Spleen (tissue), 11 donors: ENCODE measurements at regions not wholly inside any gene's neighbourhood (a gene's known extent, or its start where the extent isn't known, plus 50 kb on each side); places are given as distances from the start of the nearest gene placed in this dataset.

Experiments
- DNase-seq: peaks from one replicate; pipeline ENCODE4 v3.0.0-alpha.2; 2020
- H3K27ac ChIP-seq, 8 donors: fragments of 200-600 bp; sonication (generic) in 7 of 8; 1 replicate in 4 of 8; 2 replicates in 4 of 8; pipeline versions ENCODE4 v1.5.0 to v1.8.0; 2016 to 2021; ENCODE audit warnings: inconsistent platforms in 4 of 8, mild to moderate bottlenecking in 4 of 8, moderate library complexity in 1 of 8
- H3K27me3 ChIP-seq, 7 donors: fragments of 200-600 bp; sonication (generic) in 6 of 7; replicated peaks in 1 of 7; 1 replicate in 4 of 7; 2 replicates in 3 of 7; pipeline versions ENCODE4 v1.5.0 to v1.8.0; 2016 to 2021; ENCODE audit warnings: inconsistent platforms in 3 of 7, mild to moderate bottlenecking in 1 of 7
- H3K36me3 ChIP-seq, 6 donors: fragments of 200-600 bp; sonication (generic) in 5 of 6; 1 replicate in 4 of 6; 2 replicates in 2 of 6; pipeline versions ENCODE4 v1.5.0 to v1.8.0; 2016 to 2021; ENCODE audit warnings: inconsistent platforms in 2 of 6
- H3K4me1 ChIP-seq, 6 donors: fragments of 200-600 bp; sonication (generic) in 5 of 6; 1 replicate in 3 of 6; 2 replicates in 3 of 6; pipeline versions ENCODE4 v1.5.0 to v1.8.0; 2016 to 2021; ENCODE audit warnings: inconsistent platforms in 3 of 6
- H3K4me3 ChIP-seq, 8 donors: fragments of 200-600 bp; sonication (generic) in 7 of 8; 1 replicate in 4 of 8; 2 replicates in 4 of 8; pipeline versions ENCODE4 v1.5.0 to v1.8.0; 2016 to 2021; ENCODE audit warnings: inconsistent platforms in 4 of 8, mild to moderate bottlenecking in 4 of 8, moderate library complexity in 2 of 8
- H3K9me3 ChIP-seq, 8 donors: fragments of 200-600 bp; sonication (generic) in 7 of 8; 1 replicate in 4 of 8; 2 replicates in 4 of 8; pipeline versions ENCODE4 v1.5.0 to v1.8.0; 2016 to 2021; ENCODE audit warnings: inconsistent platforms in 4 of 8
- POLR2A ChIP-seq, 3 donors: fragments of 450-650 bp; IDR thresholded peaks; one replicate each; pipeline ENCODE4 v1.5.1; 2017; ENCODE audit warnings: antibody characterized with exemption in 3 of 3, mild to moderate bottlenecking in 1 of 3
- POLR2AphosphoS5 ChIP-seq, 3 donors: sonication (generic); formaldehyde crosslinking; IDR thresholded peaks; one replicate each; pipeline ENCODE4 v1.5.1; 2017; ENCODE audit warnings: antibody characterized with exemption in 3 of 3
- WGBS, 5 donors: extraction: QIAGEN DNeasy Blood & Tissue Kit in 3 of 5; methylation state at CpG; one replicate each; pipeline versions ENCODE4 v1.1.5 to v1.1.7; 2013 to 2018; 5-methylcytosine and 5-hydroxymethylcytosine counted together
- intact Hi-C: fragments of 100-400 bp; cut with DNase I; formaldehyde crosslinking; loops from one replicate; pipeline ENCODE4 v1.15.0; 2023; ENCODE audit warnings: low total_unique reads
- TF ChIP-seq, protein P1 (sequence below), 11 experiments: fragments of 200-600 bp in 7 of 11; fragments of 450-650 bp in 4 of 11; sonication (generic) in 4 of 11; IDR thresholded peaks in 8 of 11; conservative IDR thresholded peaks in 3 of 11; 1 replicate in 7 of 11; 2 replicates in 4 of 11; pipeline versions ENCODE4 v1.4.0 to v1.8.0; 2016 to 2021; ENCODE audit warnings: antibody characterized with exemption in 11 of 11, inconsistent platforms in 4 of 11, mild to moderate bottlenecking in 1 of 11
- donor health status: healthy with polysubstance abuse.
- donor health status: DM: no; HTN: no; CAD: no; lungs with moderate emphysema.
- donor health status: DM: no; HTN: no; CAD: no.
- donor health status: Bipolar disorder and iron deficiency.
- donor health status: healthy.
- donor health status: DM: no; HTN: no; CAD: no.
- donor health status: DM: yes; HTN: yes; CAD: no.

DNA sequence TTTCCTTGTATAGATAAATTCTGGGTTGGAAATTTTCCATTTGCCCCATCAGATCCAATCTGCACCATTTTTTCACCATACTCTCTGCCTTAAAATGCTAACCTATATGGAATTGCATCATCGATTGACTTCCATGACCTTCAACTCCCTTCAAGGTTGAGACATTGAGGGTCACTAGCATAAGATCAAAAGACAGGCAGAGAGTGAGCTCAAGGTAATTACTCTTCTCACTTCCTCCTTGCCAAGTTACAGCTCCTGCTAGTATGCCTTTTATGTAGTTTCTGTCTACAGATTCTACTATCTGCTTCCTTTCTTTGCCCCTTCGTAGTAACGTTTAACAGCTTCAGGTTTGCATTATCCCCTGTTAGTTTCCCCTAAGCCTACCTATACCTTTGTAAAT lies 1127.7 kb upstream of the LRRTM3 start:
- no peak for DNase-seq
- TF ChIP-seq POLR2AphosphoS5 (IDR thresholded peaks at IDR 0.05), result no peak
- TF ChIP-seq, protein P1, sequence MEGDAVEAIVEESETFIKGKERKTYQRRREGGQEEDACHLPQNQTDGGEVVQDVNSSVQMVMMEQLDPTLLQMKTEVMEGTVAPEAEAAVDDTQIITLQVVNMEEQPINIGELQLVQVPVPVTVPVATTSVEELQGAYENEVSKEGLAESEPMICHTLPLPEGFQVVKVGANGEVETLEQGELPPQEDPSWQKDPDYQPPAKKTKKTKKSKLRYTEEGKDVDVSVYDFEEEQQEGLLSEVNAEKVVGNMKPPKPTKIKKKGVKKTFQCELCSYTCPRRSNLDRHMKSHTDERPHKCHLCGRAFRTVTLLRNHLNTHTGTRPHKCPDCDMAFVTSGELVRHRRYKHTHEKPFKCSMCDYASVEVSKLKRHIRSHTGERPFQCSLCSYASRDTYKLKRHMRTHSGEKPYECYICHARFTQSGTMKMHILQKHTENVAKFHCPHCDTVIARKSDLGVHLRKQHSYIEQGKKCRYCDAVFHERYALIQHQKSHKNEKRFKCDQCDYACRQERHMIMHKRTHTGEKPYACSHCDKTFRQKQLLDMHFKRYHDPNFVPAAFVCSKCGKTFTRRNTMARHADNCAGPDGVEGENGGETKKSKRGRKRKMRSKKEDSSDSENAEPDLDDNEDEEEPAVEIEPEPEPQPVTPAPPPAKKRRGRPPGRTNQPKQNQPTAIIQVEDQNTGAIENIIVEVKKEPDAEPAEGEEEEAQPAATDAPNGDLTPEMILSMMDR (IDR thresholded peaks at IDR 0.05 in 8 of 11, conservative IDR thresholded peaks at IDR 0.05 in 3 of 11), result no peak
- H3K4me1 ChIP-seq, result no peaks in the 10 kb centered on the region
- H3K9me3 ChIP-seq, result no peaks in the 10 kb centered on the region
- intact Hi-C loops, result no loop called here
- H3K27ac ChIP-seq, result no peak overlapping the region
- H3K27me3 ChIP-seq, result no peaks in the 10 kb centered on the region
- no peak overlapping the region for H3K4me3 ChIP-seq
- WGBS, 5 donors, result 72 to 87% (median 83%) methylated on average over 3 of the region's 3 CpGs
- H3K36me3 ChIP-seq, result no peaks in the 10 kb centered on the region

DNA sequence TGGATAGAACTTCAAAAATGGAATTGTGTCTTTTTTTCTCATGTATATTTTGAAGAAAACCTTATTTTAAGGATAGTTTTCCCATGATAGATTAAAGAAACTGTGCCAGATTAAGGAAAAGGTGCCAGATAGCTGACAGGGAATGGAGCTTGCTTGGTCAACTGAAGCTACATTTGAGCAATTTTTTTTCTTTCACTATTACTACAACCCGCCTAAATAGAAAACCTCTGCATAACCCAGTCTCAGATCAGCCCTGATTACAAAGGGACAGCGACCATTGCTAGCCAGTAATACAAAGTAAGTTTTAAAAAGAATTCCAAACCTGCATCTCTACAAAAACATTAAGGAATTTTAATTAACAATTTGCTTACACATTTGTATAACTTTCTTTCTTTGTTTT lies 1123.4 kb upstream of the LRRTM3 start:
- no peaks in the 10 kb centered on the region for H3K9me3 ChIP-seq
- 69 to 86% (median 76%) methylated on average over 2 of the region's 2 CpGs for WGBS, 5 donors
- no peak for DNase-seq

DNA sequence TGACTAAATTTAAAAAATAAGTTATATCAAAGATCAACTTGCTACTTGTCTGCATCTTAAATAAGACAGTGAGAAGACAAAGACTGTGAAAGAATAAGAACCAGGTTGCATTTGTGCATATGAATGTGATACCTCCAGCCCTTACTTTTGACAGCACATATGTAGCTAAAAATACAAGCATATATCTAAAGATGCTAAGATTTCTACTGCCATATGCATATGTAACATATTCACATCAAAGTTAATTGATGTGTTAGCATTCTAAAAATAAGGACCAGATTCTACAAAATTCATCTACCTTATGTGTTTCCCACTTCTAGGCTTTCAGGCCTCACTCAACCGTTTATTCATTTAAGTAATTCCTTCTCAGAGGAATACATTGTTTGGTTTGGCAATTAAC lies 1120.3 kb upstream of the LRRTM3 start:
- Histone ChIP-seq H3K9me3 (no peaks in the 10 kb centered on the region), H3K36me3 (no peaks in the 10 kb centered on the region), H3K4me3 (no peak overlapping the region), H3K27me3 (no peaks in the 10 kb centered on the region), H3K27ac (no peak overlapping the region), H3K4me1 (no peaks in the 10 kb centered on the region)
- DNase-seq, result no peak
- TF ChIP-seq POLR2A (IDR thresholded peaks at IDR 0.05) (no peak), POLR2AphosphoS5 (IDR thresholded peaks at IDR 0.05) (no peak)
- TF ChIP-seq, protein P1 (IDR thresholded peaks at IDR 0.05 in 8 of 11, conservative IDR thresholded peaks at IDR 0.05 in 3 of 11), result no peak
- intact Hi-C loops, result no loop called here
- WGBS, 5 donors, result 65 to 82% (median 70%) methylated on average over 1 of the region's 1 CpG

More for the DNA sequence above, 1123.4 kb upstream of the LRRTM3 start:
- no peak overlapping the region for H3K4me3 ChIP-seq
- no peaks in the 10 kb centered on the region for H3K27me3 ChIP-seq
- H3K27ac ChIP-seq, result no peak overlapping the region
- intact Hi-C loops, result no loop called here
- no peaks in the 10 kb centered on the region for H3K36me3 ChIP-seq
- H3K4me1 ChIP-seq, result no peaks in the 10 kb centered on the region
- TF ChIP-seq, protein P1 (IDR thresholded peaks at IDR 0.05 in 8 of 11, conservative IDR thresholded peaks at IDR 0.05 in 3 of 11), result no peak
- no peak for TF ChIP-seq POLR2AphosphoS5 (IDR thresholded peaks at IDR 0.05)
- TF ChIP-seq POLR2A (IDR thresholded peaks at IDR 0.05), result no peak

DNA sequence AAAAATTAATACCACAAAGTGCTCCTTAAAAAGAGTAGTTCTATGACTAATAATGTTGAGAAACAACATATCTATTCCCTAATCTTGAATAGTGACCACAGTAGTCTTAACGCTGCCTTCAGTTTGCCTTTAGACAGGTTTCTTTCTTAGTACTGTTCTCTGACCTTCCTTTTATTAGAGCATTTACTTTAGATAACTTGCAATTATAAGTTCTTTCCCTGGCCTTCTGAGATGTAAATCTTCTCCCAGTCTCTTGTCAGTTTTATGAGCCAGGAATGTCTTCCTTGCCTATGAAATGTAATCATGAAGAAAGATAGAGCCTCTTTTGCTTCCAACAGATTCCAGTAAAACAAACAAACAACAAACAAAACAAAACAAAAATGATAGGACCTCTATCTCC lies 1119.8 kb upstream of the LRRTM3 start:
- no peak overlapping the region for H3K27ac ChIP-seq
- intact Hi-C loops, result no loop called here
- TF ChIP-seq POLR2A (IDR thresholded peaks at IDR 0.05), result no peak
- TF ChIP-seq, protein P1 (IDR thresholded peaks at IDR 0.05 in 8 of 11, conservative IDR thresholded peaks at IDR 0.05 in 3 of 11), result no peak
- TF ChIP-seq POLR2AphosphoS5 (IDR thresholded peaks at IDR 0.05), result no peak
- WGBS, 5 donors, result 78 to 88% (median 84%) methylated on average over 1 of the region's 1 CpG
- no peaks in the 10 kb centered on the region for H3K4me1 ChIP-seq
- no peaks in the 10 kb centered on the region for H3K36me3 ChIP-seq
- H3K27me3 ChIP-seq, result no peaks in the 10 kb centered on the region
- no peak for DNase-seq
- no peaks in the 10 kb centered on the region for H3K9me3 ChIP-seq
- H3K4me3 ChIP-seq, result no peak overlapping the region
